Middle frontal gyrus (tissue), 1 donor: ENCODE measurements at regions not wholly inside any gene's neighbourhood (a gene's known extent, or its start where the extent isn't known, plus 50 kb on each side); places are given as distances from the start of the nearest gene placed in this dataset.

Source experiments
- DNase-seq: peaks from one replicate; pipeline ENCODE4 v3.0.0-alpha.2; 2015; ENCODE audit warnings: low spot score; ENCODE audit errors: extremely low spot score

- no peak for DNase-seq
Observed at GRCh38 chr1:195458365-195458764, 1149.9 kb downstream of the KCNT2 start.

GRCh38 chr1:195450794-195451193 is 1157.4 kb downstream of the KCNT2 start:
- DNase-seq = no peak

- no peak for DNase-seq
Observed at GRCh38 chr1:195439661-195440060, 1168.6 kb downstream of the KCNT2 start.

- no peak for DNase-seq
Observed at GRCh38 chr1:195434566-195435203, 1173.6 kb downstream of the KCNT2 start.

- no peak for DNase-seq
Observed at GRCh38 chr1:195430826-195431225, 1177.4 kb downstream of the KCNT2 start.

GRCh38 chr1:195428927-195429326 is 1179.3 kb downstream of the KCNT2 start:
- DNase-seq = no peak

- no peak for DNase-seq
Observed at GRCh38 chr1:195415584-195415983, 1192.7 kb downstream of the KCNT2 start.

- no peak for DNase-seq
Observed at GRCh38 chr1:195394567-195394966, 1213.7 kb downstream of the KCNT2 start.

GRCh38 chr1:195376190-195376589 is 1232.0 kb downstream of the KCNT2 start:
- DNase-seq = no peak

- DNase-seq = no peak
Observed at GRCh38 chr1:195373856-195374255, 1234.4 kb downstream of the KCNT2 start.

- no peak for DNase-seq
Observed at GRCh38 chr1:195345149-195345548, 1263.1 kb downstream of the KCNT2 start.

GRCh38 chr1:195337646-195338045 is 1270.6 kb downstream of the KCNT2 start:
- no peak for DNase-seq

- no peak for DNase-seq
Observed at GRCh38 chr1:195336812-195337211, 1271.4 kb downstream of the KCNT2 start.

- no peak for DNase-seq
Observed at GRCh38 chr1:195335541-195335940, 1272.7 kb downstream of the KCNT2 start.

- DNase-seq = no peak
Observed at GRCh38 chr1:195332102-195332501, 1276.1 kb downstream of the KCNT2 start.

GRCh38 chr1:195328681-195329080 is 1279.6 kb downstream of the KCNT2 start:
- no peak for DNase-seq

GRCh38 chr1:195328102-195328501 is 1280.1 kb downstream of the KCNT2 start:
- DNase-seq = no peak

- no peak for DNase-seq
Observed at GRCh38 chr1:195327361-195327760, 1280.9 kb downstream of the KCNT2 start.

GRCh38 chr1:195326325-195326724 is 1281.9 kb downstream of the KCNT2 start:
- DNase-seq = no peak

GRCh38 chr1:195325181-195325580 is 1283.1 kb downstream of the KCNT2 start:
- DNase-seq = no peak

- DNase-seq = no peak
Observed at GRCh38 chr1:195306281-195306680, 1302.0 kb downstream of the KCNT2 start.

GRCh38 chr1:195294911-195295310 is 1313.3 kb downstream of the KCNT2 start:
- DNase-seq = no peak

GRCh38 chr1:195278644-195279043 is 1329.6 kb downstream of the KCNT2 start:
- DNase-seq = no peak

- DNase-seq = no peak
Observed at GRCh38 chr1:195275710-195276109, 1332.5 kb downstream of the KCNT2 start.
